HFF-Myc (cell line): ENCODE measurements at regions not wholly inside any gene's neighbourhood (a gene's known extent, or its start where the extent isn't known, plus 50 kb on each side); places are given as distances from the start of the nearest gene placed in this dataset.

Experiments used
- DNase-seq: peaks from one replicate; pipeline ENCODE4 v3.0.0-alpha.2; 2011; ENCODE audit warnings: low read depth; ENCODE audit errors: extremely low read depth
- H3K4me3 ChIP-seq: replicated peaks from 2 replicates; pipeline ENCODE4 v1.5.1; 2011; ENCODE audit warnings: low read depth, mild to moderate bottlenecking, control low read depth, low read length
- CTCF ChIP-seq: IDR thresholded peaks from 2 replicates; pipeline ENCODE4 v1.5.1; 2012; ENCODE audit warnings: mild to moderate bottlenecking, low read depth, low read length, control low read depth; ENCODE audit errors: missing control alignments

GRCh38 chr10:43861966-43862751 is 213.5 kb upstream of the ZNF32 start:
- TF ChIP-seq CTCF, result no peak
- DNase-seq, result peak; percentile 79
- H3K4me3 ChIP-seq, result no peak overlapping the region

GRCh38 chr10:43859016-43859525 is 210.4 kb upstream of the ZNF32 start:
- DNase-seq, result no peak
- no peak overlapping the region for H3K4me3 ChIP-seq
- no peak for TF ChIP-seq CTCF

GRCh38 chr10:43857931-43858315 is 209.2 kb upstream of the ZNF32 start:
- no peak for TF ChIP-seq CTCF

GRCh38 chr10:43857206-43857930 is 208.7 kb upstream of the ZNF32 start:
- TF ChIP-seq CTCF, result no peak
- no peak overlapping the region for H3K4me3 ChIP-seq
- DNase-seq, result no peak

More at GRCh38 chr10:43857931-43858315, 209.2 kb upstream of the ZNF32 start:
- no peak for DNase-seq
- no peak overlapping the region for H3K4me3 ChIP-seq

- TF ChIP-seq CTCF, result no peak
- no peak overlapping the region for H3K4me3 ChIP-seq
- DNase-seq, result no peak
Observed at GRCh38 chr10:43856299-43856698, 207.6 kb upstream of the ZNF32 start.

GRCh38 chr10:43855667-43856210 is 207.1 kb upstream of the ZNF32 start:
- no peak for TF ChIP-seq CTCF
- no peak overlapping the region for H3K4me3 ChIP-seq
- no peak for DNase-seq
